ENCODE measurements at regions not wholly inside any gene's neighbourhood (a gene's known extent, or its start where the extent isn't known, plus 50 kb on each side); places are given as distances from the start of the nearest gene placed in this dataset.
"Not testable (repeated sequence)": the region's sequence is repeated elsewhere in the genome, so short reads cannot be mapped to it uniquely, and the experiment has no call there.

- Mint-ChIP-seq H3K4me3 (no peak overlapping the region), H3K27ac (no peak overlapping the region), H3K9me3 (no peaks in the 10 kb centered on the region), H3K36me3 (ENCODE audit: insufficient read depth) (no peaks in the 10 kb centered on the region), H3K4me1 (ENCODE audit: low read depth in 2 of 2) (no peaks in the 10 kb centered on the region), H3K27me3 (no peaks in the 10 kb centered on the region)
- ATAC-seq (replicated peaks) (no peak), DNase-seq (no peak)
Measured at GRCh38 chr14:58912799-58913432, 275.2 kb downstream of the DACT1 start.

DNA sequence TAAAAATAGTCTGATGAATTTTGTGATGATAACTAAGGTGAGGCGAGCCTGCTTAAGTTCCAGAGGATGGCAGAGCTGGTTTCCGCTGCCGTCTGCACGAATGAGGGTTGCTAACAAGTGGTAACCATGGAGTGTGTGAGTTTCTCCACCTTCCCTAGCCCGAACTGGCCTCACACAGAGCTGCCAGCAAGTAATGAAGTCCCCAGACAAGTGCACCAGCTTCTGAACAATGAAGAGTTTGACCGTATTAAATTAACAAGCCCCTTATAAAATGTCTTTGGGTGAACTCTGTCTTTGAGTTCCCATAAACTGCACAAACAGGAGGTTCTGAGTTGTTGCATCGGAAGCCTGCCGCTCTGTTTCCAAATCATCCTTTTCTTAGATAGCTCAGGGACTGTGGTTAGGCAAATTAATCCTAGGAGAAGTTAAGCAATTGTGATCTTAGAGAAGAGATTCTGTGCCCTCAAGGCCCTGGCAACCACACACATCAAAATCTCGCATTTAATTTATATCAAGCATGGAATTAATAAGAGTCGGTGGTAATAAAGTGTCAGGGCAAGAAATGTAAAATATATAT is 274.1 kb upstream of the DAAM1 start:
- ATAC-seq (replicated peaks), result no peak
- Mint-ChIP-seq H3K27me3 (no peaks in the 10 kb centered on the region), H3K9me3 (no peaks in the 10 kb centered on the region), H3K27ac (no peak overlapping the region), H3K4me3 (no peak overlapping the region), H3K36me3 (ENCODE audit: insufficient read depth) (no peaks in the 10 kb centered on the region), H3K4me1 (ENCODE audit: low read depth in 2 of 2) (no peaks in the 10 kb centered on the region)
- DNase-seq, result no peak

DNA sequence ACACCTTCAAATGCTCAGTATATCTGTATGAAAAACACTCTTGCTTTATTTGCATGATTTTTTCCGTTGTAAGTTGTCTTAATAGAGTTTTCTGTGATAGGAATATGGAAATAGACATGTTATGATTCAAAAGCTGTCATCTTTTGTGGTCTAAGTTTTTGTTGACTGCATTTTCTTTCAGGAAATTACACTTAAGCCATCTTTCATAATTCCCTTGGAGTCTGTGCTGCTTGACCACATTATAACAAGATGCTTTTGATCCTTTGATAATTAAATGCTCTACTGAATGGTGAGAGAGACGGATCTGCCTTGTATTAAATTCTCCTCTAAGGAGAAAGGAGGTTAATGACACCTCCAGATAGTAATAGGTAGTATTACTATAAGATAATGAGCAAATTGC is 272.8 kb upstream of the DAAM1 start:
- DNase-seq (no peak), ATAC-seq (replicated peaks) (no peak)
- Mint-ChIP-seq H3K4me3 (no peak overlapping the region), H3K9me3 (no peaks in the 10 kb centered on the region), H3K27ac (no peak overlapping the region), H3K4me1 (ENCODE audit: low read depth in 2 of 2) (no peaks in the 10 kb centered on the region), H3K36me3 (ENCODE audit: insufficient read depth) (no peaks in the 10 kb centered on the region), H3K27me3 (no peaks in the 10 kb centered on the region)

- Mint-ChIP-seq H3K9me3 (no peaks in the 10 kb centered on the region), H3K27ac (no peak overlapping the region), H3K4me3 (no peak overlapping the region), H3K4me1 (ENCODE audit: low read depth in 2 of 2) (no peaks in the 10 kb centered on the region), H3K36me3 (ENCODE audit: insufficient read depth) (peaks cover 3% of the 10 kb centered on the region), H3K27me3 (no peaks in the 10 kb centered on the region)
- no peak for ATAC-seq (replicated peaks)
- no peak for DNase-seq
Measured at GRCh38 chr14:58918066-58918738, 270.3 kb upstream of the DAAM1 start.

GRCh38 chr14:58919217-58919616 is 269.2 kb upstream of the DAAM1 start:
- Mint-ChIP-seq H3K4me3 (no peak overlapping the region), H3K27me3 (no peaks in the 10 kb centered on the region), H3K27ac (no peak overlapping the region), H3K36me3 (ENCODE audit: insufficient read depth) (peaks cover 3% of the 10 kb centered on the region), H3K9me3 (no peaks in the 10 kb centered on the region), H3K4me1 (ENCODE audit: low read depth in 2 of 2) (no peaks in the 10 kb centered on the region)
- DNase-seq (no peak), ATAC-seq (replicated peaks) (no peak)

DNA sequence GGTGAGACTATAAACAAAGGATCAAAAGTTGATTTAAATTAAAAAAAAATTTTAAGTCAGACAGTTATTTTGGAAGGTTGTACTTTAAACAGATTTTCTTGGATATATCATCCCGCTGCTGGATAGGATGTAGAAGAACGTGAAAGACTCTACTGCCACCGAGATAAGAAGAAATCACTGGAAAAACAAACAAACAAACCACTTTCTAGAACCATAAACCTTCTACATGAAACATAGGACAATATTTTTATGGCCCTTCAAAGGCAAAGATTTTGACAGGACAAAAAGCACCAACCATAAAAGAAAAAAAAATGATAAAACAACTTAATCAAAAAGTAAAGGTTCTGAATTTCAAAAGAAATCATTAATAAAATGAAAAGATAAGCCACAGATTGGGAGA is 268.2 kb upstream of the DAAM1 start:
- Mint-ChIP-seq H3K36me3 (ENCODE audit: insufficient read depth) (peaks cover 3% of the 10 kb centered on the region), H3K4me3 (no peak overlapping the region), H3K9me3 (peaks cover 3 to 7% of the 10 kb centered on the region in 2 donors), H3K27me3 (no peaks in the 10 kb centered on the region), H3K4me1 (ENCODE audit: low read depth in 2 of 2) (no peaks in the 10 kb centered on the region), H3K27ac (no peak overlapping the region)
- ATAC-seq (replicated peaks), result no peak
- DNase-seq, result no peak

DNA sequence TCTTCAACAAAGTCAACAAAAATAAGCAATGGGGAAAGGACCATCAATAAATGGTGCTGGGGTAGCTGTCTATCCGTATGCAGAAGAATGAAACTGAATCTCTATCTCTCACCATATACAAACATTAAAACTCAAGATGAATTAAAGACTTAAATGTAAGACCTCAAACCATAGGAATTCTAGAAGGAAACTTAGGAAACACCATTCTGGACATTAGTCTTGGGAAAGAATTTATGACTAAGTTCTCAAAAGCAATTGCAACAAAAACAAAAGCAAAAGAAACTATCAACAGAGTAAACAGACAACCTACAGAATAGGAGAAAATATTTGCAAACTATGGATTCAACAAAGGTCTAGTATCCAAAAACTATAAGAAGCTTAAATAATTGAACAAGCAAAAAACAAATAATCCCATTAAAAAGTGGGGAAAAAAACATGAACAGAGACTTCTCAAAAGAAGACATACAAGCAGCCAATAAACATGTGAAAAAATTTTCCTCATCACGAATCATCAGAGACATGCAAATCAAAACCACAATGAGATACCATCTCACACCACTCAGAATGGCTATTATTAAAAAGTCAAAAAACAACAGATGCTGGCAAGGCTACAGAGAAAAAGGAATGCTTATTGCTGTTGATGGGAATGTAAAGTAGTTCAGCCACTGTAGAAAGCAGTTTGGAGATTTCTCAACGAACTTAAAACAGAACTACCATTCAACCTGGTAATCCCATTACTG is 266.1 kb upstream of the DAAM1 start:
- not testable (repeated sequence) for ATAC-seq (replicated peaks); DNase-seq; H3K4me3 Mint-ChIP-seq; H3K27me3 Mint-ChIP-seq; H3K27ac Mint-ChIP-seq; H3K9me3 Mint-ChIP-seq; H3K36me3 Mint-ChIP-seq (ENCODE audit: insufficient read depth); H3K4me1 Mint-ChIP-seq (ENCODE audit: low read depth in 2 of 2)

DNA sequence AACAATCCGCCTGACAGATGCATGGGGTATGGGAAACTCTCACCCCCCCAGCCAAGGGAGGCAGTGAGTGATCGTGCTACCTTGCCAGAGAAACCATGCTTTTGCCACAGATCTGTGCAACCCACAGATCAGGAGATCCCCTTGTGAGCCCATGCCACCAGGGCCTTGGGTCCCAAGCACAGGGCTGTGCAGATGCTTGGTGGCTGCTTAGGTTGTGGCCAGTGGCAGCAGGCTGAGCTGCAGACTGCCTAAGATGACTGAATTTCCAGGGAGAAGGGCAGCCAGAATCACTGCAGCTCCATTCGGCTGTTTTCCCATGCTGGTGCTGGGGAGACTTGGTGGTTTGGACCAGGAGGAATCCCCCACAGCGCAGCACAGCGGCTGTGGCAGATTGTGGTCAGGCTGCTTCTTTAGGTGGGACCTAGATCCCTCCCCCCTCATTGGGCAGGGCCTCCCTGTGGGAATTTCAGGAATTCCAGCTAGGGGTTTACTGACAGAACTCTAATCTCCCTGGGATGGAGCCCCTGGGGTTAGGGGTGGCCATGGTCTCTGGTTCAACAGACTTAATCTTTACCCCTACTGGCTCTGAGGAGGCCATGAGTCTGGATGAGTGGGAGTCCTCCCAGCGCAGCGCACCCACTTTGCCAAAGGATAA is 264.6 kb upstream of the DAAM1 start:
- Mint-ChIP-seq H3K27me3 (no peaks in the 10 kb centered on the region), H3K27ac (no peak overlapping the region), H3K9me3 (peaks cover 7% of the 10 kb centered on the region in 2 donors), H3K4me1 (ENCODE audit: low read depth in 2 of 2) (no peaks in the 10 kb centered on the region), H3K36me3 (ENCODE audit: insufficient read depth) (peaks cover 3% of the 10 kb centered on the region), H3K4me3 (no peak overlapping the region)
- no peak for ATAC-seq (replicated peaks)
- no peak for DNase-seq

DNA sequence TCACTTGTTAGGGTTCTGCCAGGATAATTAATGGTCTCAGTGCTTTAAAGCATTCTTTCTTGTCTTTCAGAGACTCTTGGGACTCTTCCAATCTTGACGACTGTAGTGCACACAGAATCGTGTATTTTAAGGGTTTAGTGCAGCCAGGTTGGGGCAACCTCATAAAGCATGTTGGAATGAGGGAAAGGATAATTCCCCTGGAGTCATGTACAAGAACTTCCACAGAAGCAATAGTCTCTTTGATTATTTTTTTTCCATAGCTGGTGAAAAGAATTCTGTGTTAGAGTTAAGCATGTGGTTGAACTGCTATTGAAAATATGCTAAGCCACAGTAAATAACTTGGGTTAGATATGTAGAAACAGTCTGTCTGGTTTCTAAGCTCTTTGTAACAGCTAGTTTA is 246.8 kb upstream of the DAAM1 start:
- H3K27me3 Mint-ChIP-seq, result peaks cover 0 to 12% of the 10 kb centered on the region in 2 donors
- DNase-seq, result no peak
- no peak for ATAC-seq (replicated peaks)
- no peak overlapping the region for H3K27ac Mint-ChIP-seq
- no peaks in the 10 kb centered on the region for H3K36me3 Mint-ChIP-seq (ENCODE audit: insufficient read depth)
- no peaks in the 10 kb centered on the region for H3K4me1 Mint-ChIP-seq (ENCODE audit: low read depth in 2 of 2)
- H3K9me3 Mint-ChIP-seq, result peaks cover 7 to 21% of the 10 kb centered on the region in 2 donors
- no peak overlapping the region for H3K4me3 Mint-ChIP-seq

- H3K4me1 Mint-ChIP-seq (ENCODE audit: low read depth in 2 of 2), result no peaks in the 10 kb centered on the region
- DNase-seq, result no peak
- H3K4me3 Mint-ChIP-seq, result no peak overlapping the region
- ATAC-seq (replicated peaks), result no peak
- H3K27ac Mint-ChIP-seq, result no peak overlapping the region
- H3K9me3 Mint-ChIP-seq, result peaks cover 8 to 17% of the 10 kb centered on the region in 2 donors
- H3K27me3 Mint-ChIP-seq, result peaks cover 0 to 12% of the 10 kb centered on the region in 2 donors
- H3K36me3 Mint-ChIP-seq (ENCODE audit: insufficient read depth), result no peaks in the 10 kb centered on the region
Measured at GRCh38 chr14:58942516-58942915, 246.0 kb upstream of the DAAM1 start.

DNA sequence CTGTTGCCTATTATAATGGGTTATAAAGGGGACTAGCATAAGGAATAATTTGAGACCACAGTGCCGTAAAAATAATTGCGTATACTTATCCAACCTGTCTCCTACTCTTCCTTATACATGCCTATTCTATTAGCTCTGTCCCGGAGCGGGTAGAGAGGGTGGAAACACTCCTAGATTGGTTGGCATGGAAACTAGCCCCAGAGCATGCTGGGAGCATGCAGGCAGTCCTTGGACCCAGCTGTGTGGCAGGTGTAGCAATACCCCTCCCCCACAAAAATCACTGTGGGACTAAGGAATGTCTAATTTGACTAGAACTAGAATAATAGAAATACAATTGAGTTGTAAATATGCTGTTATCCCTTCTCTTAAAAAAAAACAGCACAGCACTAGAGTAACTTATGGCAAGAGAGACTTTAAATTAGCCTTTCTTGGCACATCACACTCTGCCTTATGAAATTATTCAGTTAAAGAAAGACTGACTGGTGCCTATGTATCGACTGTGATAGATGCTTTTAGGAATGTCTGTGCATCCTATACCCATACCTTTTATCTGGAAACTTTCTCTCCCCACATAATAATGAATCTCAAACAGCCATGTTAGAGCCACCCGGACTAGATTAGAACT is 244.0 kb upstream of the DAAM1 start:
- peaks cover 4 to 8% of the 10 kb centered on the region in 2 donors for H3K9me3 Mint-ChIP-seq
- no peaks in the 10 kb centered on the region for H3K36me3 Mint-ChIP-seq (ENCODE audit: insufficient read depth)
- no peaks in the 10 kb centered on the region for H3K4me1 Mint-ChIP-seq (ENCODE audit: low read depth in 2 of 2)
- DNase-seq (no peak), ATAC-seq (replicated peaks) (no peak)
- no peak overlapping the region for H3K27ac Mint-ChIP-seq
- peaks cover 0 to 7% of the 10 kb centered on the region in 2 donors for H3K27me3 Mint-ChIP-seq
- no peak overlapping the region for H3K4me3 Mint-ChIP-seq

DNA sequence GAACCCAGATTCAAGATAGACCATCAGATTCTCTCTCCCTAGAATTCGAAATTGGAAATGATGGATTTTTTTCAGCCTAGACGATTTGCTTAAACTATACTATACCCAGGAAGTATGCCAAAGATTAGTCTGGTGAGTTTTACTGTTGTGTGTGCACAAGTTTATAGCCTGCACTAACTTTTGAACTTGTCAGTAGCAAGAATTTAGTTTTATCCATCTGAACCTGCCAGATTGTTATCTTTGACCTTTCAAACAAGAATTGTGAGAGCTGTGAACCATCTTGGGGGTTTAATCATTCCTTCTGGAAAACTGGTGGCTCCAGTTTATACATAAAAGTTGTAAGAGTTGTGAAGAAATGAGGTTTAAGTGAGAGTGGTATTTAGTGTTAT is 243.5 kb upstream of the DAAM1 start:
- DNase-seq, result no peak
- Mint-ChIP-seq H3K4me3 (no peak overlapping the region), H3K27ac (no peak overlapping the region), H3K4me1 (ENCODE audit: low read depth in 2 of 2) (no peaks in the 10 kb centered on the region), H3K9me3 (peaks cover 0 to 8% of the 10 kb centered on the region in 2 donors), H3K27me3 (peaks cover 0 to 2% of the 10 kb centered on the region in 2 donors), H3K36me3 (ENCODE audit: insufficient read depth) (no peaks in the 10 kb centered on the region)
- ATAC-seq (replicated peaks), result no peak

DNA sequence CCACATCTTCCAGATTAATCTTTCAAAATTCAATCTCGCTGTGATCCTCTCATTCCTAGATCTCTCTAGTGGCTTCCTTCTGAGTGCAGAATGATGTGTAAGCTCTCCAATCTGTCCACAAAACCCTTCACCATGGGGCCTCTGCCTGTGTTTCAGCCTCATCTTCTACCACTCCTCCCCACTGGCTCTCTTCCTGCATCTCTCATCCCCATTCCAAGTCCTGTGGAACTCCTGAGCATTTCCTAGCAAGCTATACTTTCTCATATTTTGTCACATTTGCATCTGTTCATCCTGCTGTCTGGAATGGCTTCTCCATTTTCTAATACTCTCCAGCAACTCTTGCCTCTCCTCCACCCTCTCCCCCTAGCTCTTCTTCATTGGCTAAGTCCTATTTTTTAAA is 242.0 kb upstream of the DAAM1 start:
- ATAC-seq (replicated peaks), result no peak

More for the DNA sequence above, 242.0 kb upstream of the DAAM1 start:
- Mint-ChIP-seq H3K4me3 (no peak overlapping the region), H3K9me3 (peaks cover 0 to 8% of the 10 kb centered on the region in 2 donors), H3K4me1 (ENCODE audit: low read depth in 2 of 2) (no peaks in the 10 kb centered on the region), H3K27ac (no peak overlapping the region), H3K27me3 (no peaks in the 10 kb centered on the region), H3K36me3 (ENCODE audit: insufficient read depth) (no peaks in the 10 kb centered on the region)
- DNase-seq, result no peak

Data from effector memory CD8-positive, alpha-beta T cell (primary cell).